T47D (cell line): ENCODE measurements at regions not wholly inside any gene's neighbourhood (a gene's known extent, or its start where the extent isn't known, plus 50 kb on each side); places are given as distances from the start of the nearest gene placed in this dataset.

ENCODE experiments used
- DNase-seq, 2 experiments: peaks; one replicate each; pipeline versions ENCODE4 v3.0.0 to v3.0.0-alpha.2; 2011 to 2012; ENCODE audit warnings: low read depth in 1 of 2, low spot score in 1 of 2
- JUND ChIP-seq: IDR thresholded peaks from 2 replicates; pipeline ENCODE4 v1.6.1; 2012; ENCODE audit warnings: low read depth
- in situ Hi-C: cut with HindIII; loops from 2 replicates; pipeline ENCODE4 v1.10.0; 2016; ENCODE audit warnings: low sequenced_read_pairs, low pct_unique_long_range_greater_than_20kb

DNA sequence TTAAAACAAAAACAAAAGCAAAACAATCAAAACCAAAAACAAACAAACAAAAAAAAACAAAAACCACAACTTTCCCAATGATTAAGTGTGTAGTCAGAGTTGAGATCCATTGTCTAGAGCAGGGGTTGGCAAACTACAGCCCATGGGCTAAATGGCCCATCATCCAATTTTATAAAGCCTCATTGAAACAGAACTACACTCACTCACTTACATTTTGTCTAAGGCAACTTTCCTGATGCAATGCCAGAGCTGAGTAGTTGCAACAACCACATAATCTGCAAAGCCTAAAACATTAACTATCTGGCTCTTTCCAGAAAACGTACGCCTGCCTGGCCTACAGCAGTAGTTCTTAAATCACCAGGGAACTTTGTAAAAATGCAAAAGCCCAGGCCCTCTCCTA lies 124.1 kb downstream of the SOX9 start:
- TF ChIP-seq JUND = no peak

DNA sequence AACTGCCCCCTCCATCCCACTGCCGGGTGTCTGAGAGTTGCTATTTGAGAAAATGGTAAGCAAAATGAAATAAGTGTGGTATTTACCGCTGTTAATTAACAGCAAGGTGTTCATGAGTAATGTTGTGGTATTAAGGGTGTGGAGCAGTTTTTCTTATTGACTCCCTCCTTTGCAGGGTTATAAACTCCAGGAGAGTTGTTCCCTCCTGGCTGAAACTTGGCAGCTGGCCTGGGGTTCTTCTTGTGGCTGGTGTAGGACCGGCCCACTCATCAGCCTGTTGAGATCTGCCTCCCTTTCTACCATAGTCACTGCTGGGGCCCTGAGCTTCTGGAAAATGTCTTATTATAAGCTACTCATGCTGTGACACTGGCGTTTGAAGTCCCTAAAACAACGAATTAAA lies 128.6 kb downstream of the SOX9 start:
- no peak for DNase-seq
- in situ Hi-C loops = no loop called here
- no peak for TF ChIP-seq JUND

More for the DNA sequence above, 124.1 kb downstream of the SOX9 start:
- in situ Hi-C loops = no loop called here
- no peak for DNase-seq

DNA sequence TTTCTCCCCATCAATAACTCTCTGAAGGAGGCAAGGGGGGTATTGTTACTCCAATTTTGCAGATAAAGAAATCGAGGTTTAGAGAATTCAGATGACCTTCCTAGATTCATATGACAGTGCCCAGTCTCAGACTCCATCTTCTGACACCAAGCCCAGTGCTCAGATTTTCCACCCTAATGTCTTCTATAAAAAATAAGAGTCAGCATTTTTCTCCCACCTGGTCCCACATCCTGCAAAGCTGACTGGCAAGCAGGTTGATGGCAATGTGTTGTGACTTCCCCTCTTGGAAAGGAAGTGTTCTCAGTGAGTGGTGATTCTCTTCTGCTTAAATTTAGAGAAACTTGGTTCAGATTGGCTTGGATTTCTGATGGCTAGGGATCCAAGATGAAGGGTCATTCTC lies 129.4 kb downstream of the SOX9 start:
- DNase-seq = no peak
- TF ChIP-seq JUND = no peak
- in situ Hi-C loops = no loop called here

DNA sequence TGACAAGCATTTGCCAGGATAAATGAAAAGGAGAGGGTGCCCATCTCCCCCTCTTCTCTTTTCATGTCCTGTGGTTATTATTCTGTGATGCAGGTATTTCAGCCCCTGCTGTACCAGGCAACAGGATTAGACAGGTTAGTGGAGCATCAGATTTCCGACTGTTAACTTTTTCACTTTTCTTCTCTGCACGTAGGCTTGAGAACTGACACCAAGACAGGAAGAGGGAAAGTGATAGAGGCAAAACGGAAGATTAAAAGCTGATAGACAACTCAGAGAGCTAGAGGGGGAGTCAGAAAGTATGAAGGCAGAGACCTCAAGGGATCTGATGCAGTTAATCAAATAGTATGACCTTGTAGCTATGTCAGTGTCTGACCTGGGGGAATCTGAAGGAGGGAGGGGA lies 132.8 kb downstream of the SOX9 start:
- no peak for TF ChIP-seq JUND
- in situ Hi-C loops = no loop called here
- DNase-seq = no peak

DNA sequence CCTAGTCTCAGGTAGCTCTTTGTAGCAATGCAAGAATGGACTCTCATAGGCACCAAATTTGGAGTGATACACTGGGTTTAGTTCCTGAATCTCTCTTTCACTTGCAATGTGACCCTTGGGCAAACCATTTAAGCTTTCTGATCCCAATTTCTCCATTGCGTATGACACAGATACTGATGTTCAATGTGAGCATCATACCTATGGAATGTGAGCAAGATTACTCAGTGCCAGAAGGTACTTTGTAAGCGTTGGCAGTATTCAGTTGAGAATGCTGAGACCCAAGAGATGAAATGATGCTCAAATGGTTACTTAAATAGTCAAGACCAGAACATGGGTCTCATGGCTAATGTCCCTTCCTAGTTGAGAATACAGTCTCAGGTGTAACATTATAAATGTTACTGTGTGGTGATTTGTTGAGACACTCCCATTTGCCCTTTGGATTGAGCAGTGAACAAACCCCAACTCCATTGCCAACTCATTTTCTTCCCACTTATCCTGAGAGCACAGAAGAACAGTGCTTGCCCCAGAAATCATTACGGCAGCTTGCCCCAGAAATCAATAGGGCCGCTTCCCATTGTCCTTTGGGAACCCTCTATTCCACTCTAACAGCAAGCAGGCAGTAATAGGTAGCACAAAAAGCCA lies 134.1 kb downstream of the SOX9 start:
- in situ Hi-C loops = no loop called here
- DNase-seq = no peak
- TF ChIP-seq JUND = no peak

DNA sequence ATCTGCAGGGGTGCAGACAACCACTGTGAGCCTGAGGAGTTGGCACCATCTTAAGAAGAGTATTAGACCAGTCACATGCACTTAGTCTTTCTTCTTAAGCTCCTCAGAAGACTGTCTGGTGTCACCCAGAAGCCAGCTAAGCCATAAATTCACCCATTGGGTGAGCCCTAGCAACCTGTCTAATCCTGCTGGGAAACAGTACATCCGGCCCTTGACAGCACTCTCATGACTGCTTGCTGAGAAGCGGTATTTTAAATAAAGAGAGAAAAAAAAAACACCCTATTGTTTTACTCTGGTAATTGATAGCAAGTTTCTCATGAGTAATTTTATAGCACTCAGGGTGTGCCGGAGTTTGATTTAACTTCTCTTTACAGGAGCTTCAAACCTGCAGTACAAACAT lies 134.7 kb downstream of the SOX9 start:
- in situ Hi-C loops = no loop called here

DNA sequence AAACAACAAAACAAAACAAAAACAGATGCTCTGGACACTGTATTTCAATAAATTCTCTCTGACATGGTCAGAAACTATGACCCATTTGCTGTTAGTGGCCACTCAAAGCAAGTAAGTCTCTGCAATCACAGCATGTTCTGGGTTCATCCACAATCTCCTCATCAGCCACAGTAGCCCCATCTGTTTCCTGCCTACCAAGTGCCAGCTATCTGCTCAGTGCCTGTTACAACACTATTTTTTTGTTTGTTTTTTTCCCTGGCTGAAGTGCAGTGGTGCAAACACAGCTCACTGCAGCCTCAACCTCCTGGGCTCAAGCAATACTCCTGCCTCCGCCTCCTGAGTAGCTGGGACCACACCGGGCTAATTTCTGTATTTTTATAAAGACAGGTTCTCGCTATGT lies 137.9 kb downstream of the SOX9 start:
- DNase-seq = no peak
- in situ Hi-C loops = no loop called here
- TF ChIP-seq JUND = no peak

More for the DNA sequence above, 134.7 kb downstream of the SOX9 start:
- TF ChIP-seq JUND = no peak
- no peak for DNase-seq

DNA sequence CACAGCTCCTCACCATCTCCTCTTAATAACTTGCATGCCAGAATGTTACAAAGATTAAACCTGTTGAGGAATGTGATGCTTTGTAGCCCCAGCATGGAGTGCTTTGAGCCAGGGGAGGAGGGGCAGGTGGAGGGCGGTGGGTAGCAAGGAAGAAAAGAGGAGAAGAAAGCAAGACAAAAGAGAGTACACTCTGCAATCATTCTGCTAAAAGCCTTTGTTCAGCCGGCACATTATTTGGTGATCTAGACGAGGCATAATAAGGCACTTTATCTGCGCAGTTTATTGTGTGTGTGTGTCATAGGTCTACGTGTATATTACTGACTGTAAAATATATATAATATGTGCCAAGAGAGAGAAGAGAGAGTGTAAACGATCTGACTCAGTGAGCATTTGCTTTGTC lies 139.1 kb downstream of the SOX9 start:
- TF ChIP-seq JUND = no peak
- in situ Hi-C loops = no loop called here
- DNase-seq = no peak

DNA sequence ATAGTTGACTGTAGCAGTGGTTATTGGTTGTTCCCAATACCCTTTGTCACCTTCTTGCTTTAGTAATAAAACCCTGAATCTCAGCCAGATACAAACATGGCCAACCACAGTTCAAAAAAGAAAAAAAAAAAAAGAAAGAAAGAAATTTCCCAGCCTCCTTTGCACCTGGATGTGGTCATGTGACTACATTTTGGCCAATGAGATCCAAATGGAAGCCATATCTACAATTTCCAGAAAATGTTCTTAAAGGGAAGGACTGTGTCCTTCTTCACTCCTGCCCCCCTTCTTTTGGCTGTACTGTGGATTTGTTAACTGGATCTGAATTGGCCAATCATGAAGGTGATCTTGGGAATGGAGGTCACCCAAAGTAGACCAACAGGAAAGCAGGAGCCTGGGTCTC lies 141.9 kb downstream of the SOX9 start:
- DNase-seq = no peak
- TF ChIP-seq JUND = no peak
- in situ Hi-C loops = no loop called here

DNA sequence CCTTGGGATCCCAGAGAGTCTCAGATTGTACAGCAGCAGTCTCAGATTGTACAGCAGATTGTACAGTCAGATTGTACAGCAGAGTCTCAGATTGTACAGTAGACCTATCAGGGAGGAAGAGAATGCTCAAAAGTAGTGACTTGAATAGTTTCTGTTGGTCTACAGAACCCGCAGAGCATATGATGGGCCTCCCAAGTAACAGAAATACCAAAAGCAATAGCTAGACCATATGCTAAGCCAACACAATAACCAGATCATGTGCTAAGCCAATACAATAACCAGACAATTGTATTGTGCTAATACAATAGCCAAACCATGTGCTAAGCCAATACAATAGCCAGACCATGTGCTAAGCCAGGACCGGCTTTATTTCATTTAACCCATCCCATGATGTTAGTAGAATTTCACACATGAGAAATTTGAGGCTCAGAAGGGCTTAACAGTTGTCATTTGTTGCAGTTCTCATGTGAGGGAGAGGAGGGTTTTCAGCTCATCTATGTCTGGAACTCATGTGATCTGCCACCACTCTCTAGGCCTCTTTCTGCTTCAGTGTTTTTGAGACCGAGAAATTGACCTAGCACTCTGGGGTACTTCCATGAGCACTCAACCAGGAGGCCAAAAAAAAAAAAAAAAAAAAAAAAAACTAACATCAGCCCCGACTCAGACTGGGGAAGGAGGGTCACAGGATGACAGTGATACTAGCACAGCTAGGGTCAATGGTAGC lies 144.0 kb downstream of the SOX9 start:
- in situ Hi-C loops = no loop called here

DNA sequence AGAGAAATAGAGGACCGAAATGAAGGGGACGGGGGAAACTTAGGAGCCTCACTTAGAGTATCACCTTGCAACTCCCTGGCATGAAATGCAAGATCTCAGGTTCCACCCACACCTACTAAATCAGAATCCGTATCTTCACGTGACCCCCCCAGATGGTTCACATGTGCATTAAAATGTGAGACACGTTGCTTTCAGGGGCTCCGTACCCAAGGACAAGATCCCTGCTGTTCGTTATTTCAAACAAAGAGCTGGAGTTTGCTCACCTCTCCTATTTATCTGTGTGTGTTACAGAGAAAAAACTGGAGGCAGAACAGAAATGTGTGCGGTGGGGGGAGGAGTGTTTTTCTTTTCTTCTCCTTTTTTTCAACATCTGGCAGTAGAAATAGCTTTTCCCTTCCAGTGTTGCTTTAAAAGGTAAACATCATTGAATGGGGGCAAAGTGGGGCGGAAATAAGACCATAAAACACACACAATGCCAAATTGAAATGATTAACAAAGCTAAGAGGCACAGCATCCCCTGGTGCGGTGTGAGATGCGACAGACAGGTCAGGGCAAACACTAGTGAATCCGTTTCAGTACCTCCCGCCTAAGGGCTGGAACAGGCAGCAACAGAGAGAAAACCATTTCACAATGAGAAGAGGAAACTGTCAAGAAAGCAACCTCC lies 145.4 kb downstream of the SOX9 start:
- DNase-seq = no peak
- TF ChIP-seq JUND = no peak
- in situ Hi-C loops = no loop called here

More for the DNA sequence above, 144.0 kb downstream of the SOX9 start:
- no peak for DNase-seq
- TF ChIP-seq JUND = no peak

DNA sequence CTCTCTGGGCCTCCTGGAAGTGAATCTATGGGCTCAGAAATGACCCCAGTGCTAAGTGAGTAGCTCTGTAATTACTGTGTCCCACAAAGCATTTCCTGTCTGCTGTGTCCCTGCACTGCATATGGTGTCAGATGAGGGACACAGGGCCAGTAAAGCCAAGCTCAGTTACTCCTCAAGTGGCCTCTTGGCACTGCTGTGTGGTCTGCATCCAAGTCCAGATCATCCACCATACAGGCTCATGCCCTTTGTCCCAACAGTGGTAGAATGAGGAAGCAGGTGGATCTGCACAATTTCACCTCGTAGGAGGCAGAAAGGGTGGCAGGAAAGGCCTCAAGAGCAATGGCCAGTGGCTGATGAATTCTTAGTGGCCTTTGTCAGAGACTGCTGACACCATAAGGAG lies 146.8 kb downstream of the SOX9 start:
- in situ Hi-C loops = no loop called here
- no peak for DNase-seq

DNA sequence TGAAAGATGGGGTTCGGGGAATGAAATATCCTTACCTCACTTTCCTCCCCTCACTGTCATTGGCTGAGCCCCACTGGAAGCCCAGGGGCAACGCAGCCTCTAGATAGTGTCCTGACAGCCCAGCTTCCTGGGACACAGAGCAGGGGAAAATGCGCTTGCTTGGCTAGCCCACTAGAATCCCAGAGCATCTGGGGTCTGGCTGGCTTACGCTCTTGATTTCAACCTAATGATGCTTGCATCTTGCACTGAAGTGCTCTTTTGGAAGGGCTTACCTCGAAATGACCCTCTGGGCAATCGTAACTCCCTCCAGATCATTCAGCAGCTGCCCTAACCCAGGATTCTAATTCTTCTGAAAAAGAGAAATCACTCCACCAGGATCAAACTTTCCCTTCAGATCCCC lies 147.6 kb downstream of the SOX9 start:
- no peak for DNase-seq
- TF ChIP-seq JUND = no peak
- in situ Hi-C loops = no loop called here

More for the DNA sequence above, 146.8 kb downstream of the SOX9 start:
- no peak for TF ChIP-seq JUND
